NK-92 treated with Interleukin-12 subunit alpha and Interleukin-12 subunit beta, amount 100 ng/mL, for 24 hours (cell line): ENCODE measurements at regions not wholly inside any gene's neighbourhood (a gene's known extent, or its start where the extent isn't known, plus 50 kb on each side); places are given as distances from the start of the nearest gene placed in this dataset.
"Not testable (repeated sequence)": the region's sequence is repeated elsewhere in the genome, so short reads cannot be mapped to it uniquely, and the experiment has no call there.

Experiments
- DNase-seq: peaks from one replicate; lab custom pipeline; 2025; lab: John Stamatoyannopoulos, UW

DNA sequence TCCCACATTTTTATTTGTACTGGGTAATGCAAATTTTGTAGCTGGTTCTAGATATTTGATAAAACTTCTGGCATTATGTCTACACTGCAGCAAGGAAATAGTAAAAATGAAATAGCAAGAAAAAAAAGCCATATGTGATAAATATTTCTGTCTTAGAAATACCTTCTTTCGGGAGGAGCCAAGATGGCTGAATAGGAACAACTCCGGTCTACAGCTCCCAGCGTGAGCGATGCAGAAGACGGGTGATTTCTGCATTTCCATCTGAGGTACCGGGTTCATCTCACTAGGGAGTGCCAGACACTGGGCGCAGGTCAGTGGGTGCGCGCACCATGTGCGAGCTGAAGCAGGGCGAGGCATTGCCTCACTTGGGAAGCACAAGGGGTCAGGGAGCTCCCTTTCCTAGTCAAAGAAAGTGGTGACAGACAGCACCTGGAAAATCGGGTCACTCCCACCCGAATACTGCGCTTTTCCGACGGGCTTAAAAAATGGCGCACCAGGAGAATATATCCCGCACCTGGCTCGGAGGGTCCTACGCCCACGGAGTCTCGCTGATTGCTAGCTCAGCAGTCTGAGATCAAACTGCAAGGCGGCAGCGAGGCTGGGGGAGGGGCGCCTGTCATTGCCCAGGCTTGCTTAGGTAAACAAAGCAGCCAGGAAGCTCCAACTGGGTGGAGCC is 461.4 kb downstream of the ZWINT start:
- not testable (repeated sequence) for DNase-seq

DNA sequence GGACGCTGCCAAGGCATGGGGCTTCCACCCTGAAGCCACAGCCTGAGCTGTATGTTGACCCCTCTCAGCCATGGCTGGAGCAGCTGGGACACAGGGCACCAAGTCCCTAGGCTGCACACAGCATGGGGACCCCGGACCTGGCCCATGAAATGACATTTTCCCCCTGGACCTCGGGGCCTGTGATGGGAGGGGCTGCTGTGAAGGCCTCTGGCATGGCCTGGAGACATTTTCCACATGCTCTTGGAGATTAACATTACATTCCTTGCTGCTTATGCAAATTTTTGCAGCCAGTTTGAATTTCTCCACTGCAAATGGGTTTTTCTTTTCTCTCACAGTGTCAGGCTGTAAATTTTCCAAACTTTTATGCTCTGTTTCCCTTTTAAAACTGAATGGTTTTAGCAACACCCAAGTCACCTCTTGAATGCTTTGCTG is 463.6 kb downstream of the ZWINT start:
- DNase-seq = no peak

DNA sequence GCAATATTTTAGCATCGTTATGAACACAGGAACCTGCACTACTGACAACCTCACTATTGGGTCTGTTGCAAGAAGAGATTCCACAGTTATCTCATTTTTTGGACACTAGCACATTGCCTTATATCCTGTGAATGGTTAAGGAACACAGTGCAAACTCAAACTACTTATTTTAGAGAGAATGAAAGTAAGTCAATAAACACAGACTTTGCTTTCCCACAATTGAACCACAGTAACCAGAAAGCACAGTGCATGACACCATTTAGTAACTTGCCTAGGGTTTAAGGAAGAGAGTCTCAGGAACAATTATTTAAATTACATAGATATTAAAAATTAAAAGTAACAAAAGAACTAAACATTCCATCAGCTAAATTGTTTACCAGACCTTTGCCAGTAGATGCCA is 468.8 kb downstream of the ZWINT start:
- no peak for DNase-seq

DNA sequence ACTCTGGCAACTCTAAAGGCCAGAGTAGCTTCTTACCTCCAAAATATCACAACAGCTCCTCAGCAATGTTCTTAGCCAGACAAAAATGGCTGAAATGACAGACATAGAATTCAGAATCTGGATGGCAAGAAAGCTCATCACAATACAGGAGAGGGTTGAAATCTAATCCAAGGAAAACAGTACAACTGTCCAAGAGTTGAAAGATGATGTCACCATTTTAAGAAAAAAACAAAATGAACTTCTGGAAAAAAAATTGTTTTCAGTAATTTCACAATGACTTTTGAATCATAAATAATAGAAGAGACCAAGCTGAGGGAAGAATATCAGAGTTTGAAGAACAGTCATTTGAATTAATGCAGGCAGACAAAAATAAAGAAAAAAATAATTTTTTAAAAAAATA is 479.5 kb downstream of the ZWINT start:
- no peak for DNase-seq

DNA sequence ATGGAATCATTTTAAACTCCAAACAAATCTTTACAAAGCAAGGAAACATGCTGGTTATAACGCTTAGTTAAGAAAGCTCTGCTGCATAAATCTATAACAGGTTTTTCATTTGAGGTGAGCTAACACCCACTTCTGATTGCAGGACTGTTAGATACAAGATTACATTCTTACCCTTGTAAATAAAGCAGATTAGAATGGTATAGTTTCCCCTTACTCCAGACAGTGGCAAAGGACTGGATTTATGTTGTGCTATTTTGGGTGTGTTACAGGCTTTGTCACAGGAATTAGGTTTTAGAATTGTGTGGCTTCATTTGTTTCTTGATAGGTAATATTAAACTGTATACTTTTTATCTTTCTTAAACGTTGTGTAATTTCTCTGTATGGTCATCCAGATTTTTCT is 487.6 kb downstream of the ZWINT start:
- DNase-seq = no peak

DNA sequence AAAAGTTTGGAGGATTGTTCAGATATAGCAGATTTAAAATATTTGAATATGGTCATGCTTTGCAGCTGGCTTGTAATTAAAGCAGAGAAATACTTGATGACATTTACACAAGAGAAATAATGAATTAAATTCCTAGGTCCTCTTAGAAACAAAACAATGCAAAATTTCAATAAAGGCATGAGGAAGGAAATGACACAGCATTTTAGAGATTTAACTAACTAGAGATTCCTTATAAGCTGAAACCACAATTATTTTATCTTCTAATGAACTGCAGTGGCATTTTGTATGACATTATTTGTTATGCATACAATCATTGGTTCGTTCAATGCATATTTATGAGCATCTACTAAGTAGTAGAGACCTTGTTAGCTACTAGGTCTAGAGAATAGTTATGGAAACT is 490.9 kb downstream of the ZWINT start:
- DNase-seq = no peak

DNA sequence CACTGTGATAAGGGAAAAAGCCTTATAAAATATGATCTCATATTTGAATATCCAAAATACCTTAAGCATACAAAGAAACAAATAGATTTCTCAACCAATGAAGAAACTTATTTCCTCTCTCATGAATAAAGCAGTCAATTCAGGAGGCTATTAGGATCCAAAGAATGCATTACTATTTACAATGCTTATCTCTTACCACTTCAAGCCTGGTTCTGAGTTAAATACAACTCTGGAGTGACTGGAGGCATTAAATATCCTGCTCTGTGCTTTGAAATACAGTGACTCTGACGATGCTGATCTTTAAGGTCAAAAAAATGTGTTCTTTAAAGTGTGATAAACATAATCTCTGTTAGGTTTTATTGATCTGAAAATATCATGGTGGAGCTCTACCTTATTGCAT is 493.2 kb downstream of the ZWINT start:
- DNase-seq = no peak

DNA sequence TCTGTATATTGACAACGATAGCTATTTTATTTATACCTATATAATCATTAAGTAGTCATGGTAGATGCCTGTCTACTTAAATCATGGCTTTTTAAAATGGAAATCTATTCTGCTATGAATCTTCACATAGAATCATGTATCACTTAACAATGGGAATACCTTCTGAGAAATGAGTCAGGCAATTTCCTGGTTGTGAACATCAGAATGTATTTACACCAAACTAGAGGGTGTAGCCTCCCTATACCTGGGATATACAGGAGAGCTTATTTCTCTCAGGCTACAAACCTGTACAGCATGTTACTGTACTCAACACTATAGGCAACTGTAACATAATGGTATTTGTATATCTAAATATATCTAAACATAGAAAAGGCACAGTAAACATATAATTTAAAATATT is 502.3 kb downstream of the ZWINT start:
- DNase-seq = no peak

DNA sequence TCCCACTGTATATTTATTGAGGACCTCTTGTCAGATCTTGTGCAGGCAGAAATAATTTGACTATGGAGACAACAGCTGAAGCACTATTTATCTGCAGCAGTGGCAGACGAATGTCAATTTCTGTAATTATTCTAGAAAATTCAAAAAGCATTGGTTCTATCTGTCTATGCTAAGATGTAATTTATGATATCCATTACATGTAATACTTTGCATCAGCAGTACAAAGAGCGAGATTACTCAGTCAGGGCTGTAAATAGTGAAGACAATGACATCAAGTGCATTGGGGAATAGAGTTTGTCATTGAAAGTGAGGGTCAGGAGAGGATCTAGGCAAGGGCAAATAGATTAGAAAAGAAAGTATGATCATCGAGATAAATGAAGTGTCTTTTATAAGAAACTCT is 508.2 kb downstream of the ZWINT start:
- DNase-seq = no peak

DNA sequence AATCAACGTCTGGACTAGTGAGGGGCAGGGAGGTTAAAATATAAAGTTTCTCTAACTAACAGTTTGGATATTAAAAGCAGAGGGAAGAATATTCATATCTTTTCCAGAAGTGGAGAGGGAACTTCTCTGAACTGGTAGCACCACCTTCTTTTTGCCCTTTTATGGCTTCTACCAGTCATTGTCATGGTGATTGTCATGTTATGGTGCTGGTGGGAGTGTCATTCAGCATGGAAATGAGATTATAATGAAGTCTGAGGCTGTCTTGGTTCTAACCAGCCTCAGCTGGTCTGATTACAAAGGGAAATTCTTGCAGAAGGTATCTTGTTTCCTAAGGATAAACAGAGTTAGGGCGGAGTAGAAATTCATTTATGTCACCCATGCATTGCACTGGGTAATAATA is 523.8 kb downstream of the ZWINT start:
- no peak for DNase-seq

DNA sequence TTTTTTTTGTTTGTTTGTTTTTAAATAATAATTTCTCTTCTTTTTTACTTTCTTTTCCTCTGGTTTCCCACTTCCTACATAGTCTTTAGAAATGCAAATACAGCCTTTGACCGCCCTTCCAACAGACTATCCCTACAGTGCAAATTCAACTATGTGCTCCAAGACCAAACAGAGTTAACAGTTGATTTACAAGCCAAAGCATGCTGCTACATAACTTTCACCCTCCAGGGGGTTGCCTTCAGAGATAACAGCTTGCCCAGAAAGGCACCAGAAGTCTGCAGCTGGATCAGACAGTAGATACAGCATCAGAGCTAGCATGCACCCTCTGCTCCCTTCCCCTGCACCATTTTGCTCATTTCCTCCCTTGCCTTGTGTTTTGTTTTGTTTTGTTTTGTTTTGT is 539.0 kb downstream of the ZWINT start:
- DNase-seq = no peak

DNA sequence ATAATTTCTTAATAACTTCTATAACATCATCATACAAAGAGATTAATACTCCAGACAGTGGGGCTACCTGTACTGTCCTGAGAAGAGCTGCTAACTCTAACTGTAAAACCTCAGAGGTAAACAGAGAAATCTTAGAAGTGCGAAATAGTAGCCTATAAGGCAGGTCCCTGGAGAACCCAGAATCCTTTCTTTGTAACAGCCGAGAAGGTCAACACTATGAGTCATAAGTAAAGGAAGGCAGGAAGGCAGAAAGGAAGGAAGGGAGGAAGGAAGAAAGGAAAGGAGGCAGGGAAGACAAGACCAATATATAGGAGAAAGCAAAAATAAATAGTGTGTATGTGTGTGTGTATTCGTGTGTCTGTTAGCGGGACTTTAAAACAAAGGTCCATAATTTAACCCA is 540.6 kb downstream of the ZWINT start:
- DNase-seq = no peak

DNA sequence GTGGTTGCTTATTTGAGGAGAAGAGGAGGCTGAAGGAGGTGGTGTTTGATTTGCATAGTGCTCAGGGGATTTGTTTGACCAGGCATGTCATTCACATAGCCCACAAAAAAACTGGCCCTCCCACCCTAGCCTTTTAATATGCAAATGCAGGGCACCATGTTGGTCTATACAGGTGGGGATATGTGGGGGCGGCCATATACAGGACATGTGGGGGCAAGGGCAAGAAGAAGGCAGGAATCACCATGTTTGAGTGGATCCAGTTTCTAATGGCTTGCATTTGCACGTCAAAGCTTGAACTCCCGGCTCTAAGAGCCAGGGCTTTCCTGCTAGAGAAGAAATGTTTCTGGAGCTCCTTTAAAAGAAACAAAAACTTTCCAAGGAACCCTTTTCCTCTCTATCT is 541.0 kb downstream of the ZWINT start:
- DNase-seq = no peak

DNA sequence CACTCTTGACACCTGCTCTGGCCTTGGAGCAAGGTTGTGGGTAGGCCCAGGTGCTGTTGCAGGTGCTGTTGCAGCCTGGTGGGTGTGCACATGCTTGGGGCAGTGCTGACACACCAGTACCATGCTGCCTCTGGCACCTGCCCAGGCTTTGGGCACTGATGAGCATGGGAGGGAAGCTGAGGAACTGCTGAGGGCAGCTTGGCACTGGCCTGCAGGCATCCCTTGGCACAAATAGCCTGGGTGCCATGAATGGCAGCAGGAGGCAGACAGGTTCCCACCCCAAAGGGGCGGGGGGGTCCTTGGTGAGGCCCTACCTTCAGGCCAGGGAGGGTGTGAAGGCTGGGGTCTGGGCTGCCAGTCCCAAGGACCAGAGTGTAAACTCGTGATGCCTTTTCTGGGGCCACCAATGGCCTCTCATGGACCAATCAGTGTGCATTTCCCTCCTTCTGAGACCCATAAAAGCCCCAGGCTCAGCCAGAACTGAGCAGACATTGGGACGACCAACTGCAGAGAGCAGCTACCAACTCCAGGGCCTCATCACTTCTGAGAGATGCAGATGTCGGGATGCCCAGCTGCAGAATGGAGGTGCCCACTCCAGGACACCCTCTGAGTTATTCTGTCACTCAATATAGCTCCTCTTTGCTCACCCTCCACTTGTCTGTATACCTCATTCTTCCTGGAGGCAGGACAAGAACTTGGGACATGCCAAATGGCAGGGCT is 547.4 kb downstream of the ZWINT start:
- no peak for DNase-seq

DNA sequence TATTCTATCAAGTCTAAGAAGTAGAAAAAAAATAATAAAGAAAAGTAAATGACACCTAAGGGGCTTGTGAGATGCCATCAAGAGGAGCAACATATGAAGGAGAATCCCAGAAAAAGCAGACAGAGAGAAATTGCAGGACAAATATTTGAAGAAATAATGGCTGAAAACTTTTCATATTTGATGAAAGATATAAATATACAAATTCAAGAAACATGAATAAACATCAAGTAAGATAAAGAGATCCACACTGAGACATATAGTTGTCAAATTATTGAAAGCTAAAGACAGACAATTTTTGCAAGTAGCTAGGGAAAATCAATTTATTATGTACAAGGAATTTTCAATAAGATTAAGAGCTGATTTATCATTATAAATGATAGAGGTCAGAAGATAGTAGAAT is 558.0 kb downstream of the ZWINT start:
- no peak for DNase-seq

DNA sequence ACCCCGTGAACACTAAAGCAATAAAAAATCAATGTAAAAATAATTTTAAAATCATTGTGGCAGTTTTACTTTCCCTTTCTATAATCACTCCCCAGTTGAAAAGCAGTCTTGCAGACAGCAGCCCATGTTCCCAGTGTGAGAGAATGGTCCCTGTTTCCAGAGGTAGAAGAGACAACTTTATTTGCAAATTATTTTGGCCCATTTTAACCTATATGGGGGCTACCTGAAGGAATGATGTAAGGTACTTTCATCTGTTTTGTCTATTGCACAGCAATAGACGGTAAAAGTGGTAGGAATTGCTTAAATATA is 559.8 kb downstream of the ZWINT start:
- DNase-seq = no peak

DNA sequence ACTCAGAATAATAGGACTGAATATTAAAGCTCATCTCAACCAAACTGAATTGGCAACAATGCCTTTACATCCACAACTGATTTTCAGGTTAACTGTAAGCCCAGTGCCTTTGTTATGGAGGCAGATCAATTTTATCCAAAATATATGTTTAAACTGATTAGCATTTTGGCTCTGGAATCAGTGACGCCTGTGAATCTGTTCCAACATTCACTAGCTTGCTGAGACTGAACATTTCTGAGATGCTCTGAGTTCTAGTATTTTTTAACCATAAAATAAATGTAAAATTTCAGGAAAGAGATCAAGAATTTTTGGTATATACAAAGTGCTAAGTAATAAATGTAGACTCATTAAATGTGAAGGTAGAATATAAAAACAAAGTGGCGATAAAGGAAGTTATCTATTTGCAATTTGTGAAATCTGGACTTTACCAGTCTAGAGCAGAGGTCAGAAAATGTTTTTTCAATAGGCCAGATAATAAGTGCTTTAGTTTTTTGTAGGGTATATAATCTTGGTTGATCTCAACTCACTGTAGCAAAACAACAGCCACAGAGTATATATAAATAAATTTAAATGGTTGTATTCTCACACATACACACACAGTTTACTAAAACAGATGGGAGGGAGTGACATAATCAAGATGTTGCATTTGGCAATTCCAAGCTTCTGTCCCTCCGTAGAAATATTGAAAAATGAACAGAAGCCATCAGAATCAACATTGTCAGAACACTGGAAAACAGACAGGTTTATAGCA is 560.3 kb downstream of the ZWINT start:
- DNase-seq = no peak

DNA sequence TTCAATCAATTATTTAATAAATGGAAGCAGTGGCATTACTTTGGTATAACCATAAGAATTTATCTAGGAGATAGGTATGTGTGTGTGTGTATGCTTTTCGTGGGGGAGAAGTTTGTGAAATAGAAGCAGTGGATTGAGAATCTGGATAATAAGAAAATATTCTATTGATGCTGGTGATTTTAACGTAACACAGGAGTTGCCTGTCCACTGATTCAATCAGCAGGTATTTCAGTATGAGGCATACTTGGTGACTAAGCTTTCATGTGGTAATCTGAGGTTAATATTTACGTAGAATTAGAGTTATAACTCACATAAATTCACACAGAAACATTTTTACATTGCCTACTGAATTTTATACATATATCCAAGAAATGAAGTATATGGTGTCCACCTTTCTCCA is 568.0 kb downstream of the ZWINT start:
- no peak for DNase-seq

DNA sequence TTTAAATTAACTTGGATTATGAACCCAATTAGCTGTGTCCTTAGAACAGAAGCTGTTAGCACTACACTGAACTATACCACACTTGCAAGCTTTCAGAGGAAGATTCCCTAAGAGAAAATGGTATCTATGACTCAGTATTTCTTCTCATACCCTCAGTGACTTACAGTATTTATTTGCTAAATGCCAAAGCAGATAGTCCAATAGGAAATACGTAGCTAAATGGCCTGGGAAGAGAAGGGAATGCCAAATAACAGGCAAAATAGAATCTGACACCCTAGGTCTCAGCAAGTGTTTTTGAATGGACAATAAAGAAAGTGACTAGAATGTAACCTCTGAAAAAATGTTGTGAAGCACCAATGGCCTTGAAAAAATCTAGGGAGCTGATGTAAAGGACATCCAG is 570.8 kb downstream of the ZWINT start:
- DNase-seq = not testable (repeated sequence)

DNA sequence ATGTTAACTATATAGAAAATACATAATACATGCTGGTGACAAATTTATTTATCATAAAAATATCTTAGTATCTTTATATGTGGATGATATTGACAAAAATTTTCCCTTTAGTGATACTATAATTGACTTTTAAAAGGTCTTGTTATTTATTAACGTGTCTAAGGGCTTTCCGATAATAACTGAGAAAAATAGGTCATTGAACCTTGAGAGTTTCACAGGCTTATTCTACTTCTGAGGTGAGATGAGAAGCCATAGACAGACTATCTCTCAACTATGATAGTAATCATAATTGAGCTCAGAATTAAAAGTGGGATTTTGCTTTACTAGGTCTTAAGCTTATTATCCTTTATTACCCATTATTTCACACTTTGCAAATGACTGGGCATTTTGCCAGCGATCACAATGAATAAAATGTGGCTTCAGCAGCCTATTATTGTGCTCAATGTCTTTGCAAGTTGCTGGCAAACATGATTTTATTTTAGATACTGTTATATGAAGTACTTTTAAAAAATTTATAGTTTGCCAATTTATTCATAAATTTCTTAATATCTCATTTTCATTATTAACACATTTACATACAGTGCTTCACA is 574.5 kb downstream of the ZWINT start:
- no peak for DNase-seq

DNA sequence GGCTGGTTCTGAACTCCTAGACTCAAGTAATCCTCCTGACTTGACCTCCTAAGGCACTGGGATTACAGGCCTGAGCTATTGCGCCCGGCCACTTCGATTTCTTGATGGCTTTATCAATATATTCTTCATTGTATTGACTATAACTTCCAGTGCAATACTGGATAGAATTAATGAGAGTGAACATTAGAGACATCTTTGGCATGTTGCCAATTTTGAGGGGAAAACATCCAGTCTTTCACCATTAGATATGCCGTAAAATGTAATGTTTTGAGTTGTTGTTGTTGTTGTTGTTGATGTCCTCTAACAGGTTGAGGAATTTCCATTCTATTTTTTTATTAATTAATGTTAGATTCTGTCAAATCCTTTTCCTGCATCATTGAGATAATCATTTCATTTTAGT is 578.9 kb downstream of the ZWINT start:
- no peak for DNase-seq

DNA sequence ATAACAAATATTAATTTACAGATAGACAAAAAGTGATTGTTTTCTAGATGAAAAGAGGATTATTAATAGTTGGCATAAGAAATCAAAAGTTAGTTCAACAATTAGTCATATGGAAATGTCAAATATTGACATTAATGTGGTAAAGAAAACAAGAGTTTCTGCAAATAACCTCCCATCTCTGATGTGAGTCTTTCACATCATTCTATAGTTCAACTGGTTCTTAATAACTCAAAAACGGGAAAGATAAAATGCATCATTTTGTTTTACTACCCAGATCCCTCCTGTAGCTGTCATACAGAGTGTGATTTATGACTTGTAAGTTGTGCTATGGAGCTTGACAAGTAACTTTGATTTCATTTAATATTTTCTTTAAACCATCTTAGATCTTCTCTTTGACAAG is 594.8 kb downstream of the ZWINT start:
- no peak for DNase-seq

DNA sequence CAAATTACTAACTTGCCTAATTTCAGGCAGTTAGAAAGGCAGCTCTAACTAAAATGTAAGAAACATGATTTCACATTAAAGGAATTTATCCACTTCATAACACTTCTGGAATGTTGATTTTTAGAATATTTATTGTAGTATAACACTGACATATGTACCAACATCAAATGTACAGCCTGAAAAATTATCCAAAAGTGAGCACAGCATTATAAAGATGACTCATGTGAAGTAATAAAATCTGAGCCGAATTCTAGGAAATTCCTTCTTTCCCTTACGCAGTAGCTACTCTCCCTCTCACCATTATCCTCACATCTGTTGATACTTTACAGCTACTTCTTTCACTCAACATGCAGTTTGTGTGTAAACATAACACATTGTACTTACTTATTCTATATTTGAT is 610.6 kb downstream of the ZWINT start:
- DNase-seq = no peak
